ENCODE measurements at regions not wholly inside any gene's neighbourhood (a gene's known extent, or its start where the extent isn't known, plus 50 kb on each side); places are given as distances from the start of the nearest gene placed in this dataset.

GRCh38 chr10:29751240-29751639, 116.5 kb upstream of the SVIL start:
- no TSS peak for BruUV-seq (replicated peaks)
- no peaks in the 10 kb centered on the region for H3K9me3 ChIP-seq (replicated peaks; ENCODE audit: control insufficient read depth, insufficient read depth, low read length)
- dilution Hi-C loops (cut with MboI; ENCODE audit: extremely low pct_ligation_motif_present, low sequenced_read_pairs), result no loop called here
- no peaks in the 10 kb centered on the region for H3K27me3 ChIP-seq (ENCODE audit: control insufficient read depth in 2 of 2, insufficient read depth in 2 of 2, low read length in 2 of 2)
- DNase-seq (ENCODE audit: low read depth, low spot score) (no peak), FAIRE-seq (no peak)
- no peaks in the 10 kb centered on the region for H3K79me2 ChIP-seq (ENCODE audit: control insufficient read depth, insufficient read depth, low read length)
- intact Hi-C loops (cut with micrococcal nuclease), result no loop called here
- H4K20me1 ChIP-seq (replicated peaks; ENCODE audit: control insufficient read depth, extremely low read depth, insufficient read depth, low read length), result no peaks in the 10 kb centered on the region
- no peaks in the 10 kb centered on the region for H3K9me1 ChIP-seq (replicated peaks; ENCODE audit: control insufficient read depth, extremely low read depth, insufficient read depth, low read length)
- no peaks in the 10 kb centered on the region for H3K36me3 ChIP-seq (ENCODE audit: control insufficient read depth in 2 of 2, extremely low read depth in 1 of 2, insufficient read depth in 2 of 2, low read length in 2 of 2)
- no peak overlapping the region for H2AFZ ChIP-seq (ENCODE audit: low read depth, low read length)
- CTCF ChIA-PET, result no interaction called here
- H3K27ac ChIP-seq (ENCODE audit: insufficient read depth, low read depth, low read length), result no peak overlapping the region
- no peak overlapping the region for H3K4me2 ChIP-seq (ENCODE audit: insufficient read depth, low read length)
- H3K4me3 ChIP-seq (replicated peaks in 1 of 3; ENCODE audit: insufficient read depth in 1 of 3, low read depth in 1 of 3, low read length in 3 of 3), result no peak overlapping the region
- no peak for TF ChIP-seq GATA2 (IDR thresholded peaks at IDR 0.05; ENCODE audit: insufficient read depth, insufficient read length, low read depth, low read length)
- no peak for TF ChIP-seq FOS (IDR thresholded peaks at IDR 0.05; ENCODE audit: borderline replicate concordance, insufficient read depth, low read length)
- no peak for TF ChIP-seq MAX (IDR thresholded peaks at IDR 0.05; ENCODE audit: insufficient read depth, insufficient read length)
- no peak for TF ChIP-seq JUN (IDR thresholded peaks at IDR 0.05; ENCODE audit: borderline replicate concordance, insufficient read depth, insufficient read length, low read depth)
- TF ChIP-seq EZH2 (IDR thresholded peaks at IDR 0.05; ENCODE audit: borderline replicate concordance, low read depth, low read length, severe bottlenecking), result no peak
- TF ChIP-seq POLR2A (IDR thresholded peaks at IDR 0.05; ENCODE audit: low read depth, low read length), result no peak
- TF ChIP-seq POLR2AphosphoS5 (IDR thresholded peaks at IDR 0.05; ENCODE audit: insufficient read depth, low read depth, low read length), result no peak
- TF ChIP-seq CTCF (IDR thresholded peaks at IDR 0.05; ENCODE audit: extremely low read depth in 1 of 2, insufficient read depth in 1 of 2, low read depth in 1 of 2, low read length in 2 of 2), result no peak
- TF ChIP-seq MYC (IDR thresholded peaks at IDR 0.05; ENCODE audit: low read depth, low read length), result no peak
- no peak overlapping the region for H3K9ac ChIP-seq (replicated peaks; ENCODE audit: extremely low read depth, insufficient read depth, low read length)
- H3K4me1 ChIP-seq (ENCODE audit: control insufficient read depth, extremely low read depth, insufficient read depth, low read length), result peaks cover 6% of the 10 kb centered on the region
- POLR2A ChIA-PET, result no interaction called here

Data from endothelial cell of umbilical vein (primary cell).